ENCODE measurements at regions not wholly inside any gene's neighbourhood (a gene's known extent, or its start where the extent isn't known, plus 50 kb on each side); places are given as distances from the start of the nearest gene placed in this dataset.

DNA sequence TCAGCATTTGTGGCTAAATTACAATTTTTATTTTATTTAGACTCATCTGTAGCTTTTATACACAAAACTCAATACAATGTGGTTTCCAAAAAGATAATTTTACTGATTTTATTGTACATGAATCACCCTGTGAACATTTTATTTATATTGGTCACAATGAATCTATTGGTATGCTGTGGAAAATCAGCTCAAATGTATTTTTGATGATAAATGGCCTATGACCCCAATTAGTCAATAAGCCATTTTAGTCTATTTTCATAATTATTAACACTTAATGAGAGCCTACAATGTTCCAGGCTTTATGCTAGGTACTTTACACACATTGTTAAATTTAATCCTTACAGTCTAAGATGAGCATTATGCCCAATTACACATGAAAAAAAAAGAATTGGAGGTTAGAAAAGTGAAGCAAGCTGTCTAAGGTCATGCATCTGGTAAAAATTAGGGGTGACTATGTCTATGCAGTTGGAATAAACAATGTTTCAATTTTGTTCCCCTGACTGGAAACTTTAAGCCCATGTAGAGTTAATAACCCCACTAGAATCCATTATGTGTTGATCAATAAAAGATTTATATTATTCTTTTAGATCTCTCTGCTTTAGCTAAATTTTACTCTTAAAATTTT lies 344.7 kb downstream of the PABPC4L start:
- H3K4me1 ChIP-seq (ENCODE audit: control insufficient read depth, extremely low read depth, insufficient read depth, low read length): no peaks in the 10 kb centered on the region
- ChIA-PET CTCF (interaction anchor here (0.9 to 1.7 kb wide), 2 partner anchors 13 to 15 kb away, joined by 3 to 4 read pairs; no protein-coding TSS in a partner anchor), POLR2A (no interaction called here)
- dilution Hi-C loops (cut with MboI; ENCODE audit: extremely low pct_ligation_motif_present, low sequenced_read_pairs) (no loop called here), intact Hi-C loops (cut with micrococcal nuclease) (no loop called here)
- H3K79me2 ChIP-seq (ENCODE audit: control insufficient read depth, insufficient read depth, low read length): no peaks in the 10 kb centered on the region
- H3K27me3 ChIP-seq (ENCODE audit: control insufficient read depth in 2 of 2, insufficient read depth in 2 of 2, low read length in 2 of 2): no peaks in the 10 kb centered on the region
- FAIRE-seq (no peak), DNase-seq (ENCODE audit: low read depth, low spot score) (no peak)
- no peaks in the 10 kb centered on the region for H3K9me3 ChIP-seq (replicated peaks; ENCODE audit: control insufficient read depth, insufficient read depth, low read length)
- no peaks in the 10 kb centered on the region for H3K36me3 ChIP-seq (ENCODE audit: control insufficient read depth in 2 of 2, extremely low read depth in 1 of 2, insufficient read depth in 2 of 2, low read length in 2 of 2)
- no peak overlapping the region for H3K9ac ChIP-seq (replicated peaks; ENCODE audit: extremely low read depth, insufficient read depth, low read length)
- H3K27ac ChIP-seq (ENCODE audit: insufficient read depth, low read depth, low read length): no peak overlapping the region
- H4K20me1 ChIP-seq (replicated peaks; ENCODE audit: control insufficient read depth, extremely low read depth, insufficient read depth, low read length): no peaks in the 10 kb centered on the region
- H3K9me1 ChIP-seq (replicated peaks; ENCODE audit: control insufficient read depth, extremely low read depth, insufficient read depth, low read length): no peaks in the 10 kb centered on the region
- H3K4me3 ChIP-seq (replicated peaks in 1 of 3; ENCODE audit: insufficient read depth in 1 of 3, low read depth in 1 of 3, low read length in 3 of 3): no peak overlapping the region
- H3K4me2 ChIP-seq (ENCODE audit: insufficient read depth, low read length): no peak overlapping the region
- no peak overlapping the region for H2AFZ ChIP-seq (ENCODE audit: low read depth, low read length)
- TF ChIP-seq POLR2AphosphoS5 (IDR thresholded peaks at IDR 0.05; ENCODE audit: insufficient read depth, low read depth, low read length) (no peak), POLR2A (IDR thresholded peaks at IDR 0.05; ENCODE audit: low read depth, low read length) (no peak), GATA2 (IDR thresholded peaks at IDR 0.05; ENCODE audit: insufficient read depth, insufficient read length, low read depth, low read length) (no peak), FOS (IDR thresholded peaks at IDR 0.05; ENCODE audit: borderline replicate concordance, insufficient read depth, low read length) (no peak), MYC (IDR thresholded peaks at IDR 0.05; ENCODE audit: low read depth, low read length) (no peak), JUN (IDR thresholded peaks at IDR 0.05; ENCODE audit: borderline replicate concordance, insufficient read depth, insufficient read length, low read depth) (no peak), EZH2 (IDR thresholded peaks at IDR 0.05; ENCODE audit: borderline replicate concordance, low read depth, low read length, severe bottlenecking) (no peak)
- TF ChIP-seq, protein P1, sequence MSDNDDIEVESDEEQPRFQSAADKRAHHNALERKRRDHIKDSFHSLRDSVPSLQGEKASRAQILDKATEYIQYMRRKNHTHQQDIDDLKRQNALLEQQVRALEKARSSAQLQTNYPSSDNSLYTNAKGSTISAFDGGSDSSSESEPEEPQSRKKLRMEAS (IDR thresholded peaks at IDR 0.05; ENCODE audit: insufficient read depth, insufficient read length): no peak
- TF ChIP-seq, protein P2, sequence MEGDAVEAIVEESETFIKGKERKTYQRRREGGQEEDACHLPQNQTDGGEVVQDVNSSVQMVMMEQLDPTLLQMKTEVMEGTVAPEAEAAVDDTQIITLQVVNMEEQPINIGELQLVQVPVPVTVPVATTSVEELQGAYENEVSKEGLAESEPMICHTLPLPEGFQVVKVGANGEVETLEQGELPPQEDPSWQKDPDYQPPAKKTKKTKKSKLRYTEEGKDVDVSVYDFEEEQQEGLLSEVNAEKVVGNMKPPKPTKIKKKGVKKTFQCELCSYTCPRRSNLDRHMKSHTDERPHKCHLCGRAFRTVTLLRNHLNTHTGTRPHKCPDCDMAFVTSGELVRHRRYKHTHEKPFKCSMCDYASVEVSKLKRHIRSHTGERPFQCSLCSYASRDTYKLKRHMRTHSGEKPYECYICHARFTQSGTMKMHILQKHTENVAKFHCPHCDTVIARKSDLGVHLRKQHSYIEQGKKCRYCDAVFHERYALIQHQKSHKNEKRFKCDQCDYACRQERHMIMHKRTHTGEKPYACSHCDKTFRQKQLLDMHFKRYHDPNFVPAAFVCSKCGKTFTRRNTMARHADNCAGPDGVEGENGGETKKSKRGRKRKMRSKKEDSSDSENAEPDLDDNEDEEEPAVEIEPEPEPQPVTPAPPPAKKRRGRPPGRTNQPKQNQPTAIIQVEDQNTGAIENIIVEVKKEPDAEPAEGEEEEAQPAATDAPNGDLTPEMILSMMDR (IDR thresholded peaks at IDR 0.05; ENCODE audit: extremely low read depth in 1 of 2, insufficient read depth in 1 of 2, low read depth in 1 of 2, low read length in 2 of 2): no peak
- no TSS peak for BruUV-seq (replicated peaks)
